Liver (tissue), 8 donors: ENCODE measurements at regions not wholly inside any gene's neighbourhood (a gene's known extent, or its start where the extent isn't known, plus 50 kb on each side); places are given as distances from the start of the nearest gene placed in this dataset.

Experiments
- DNase-seq: peaks from one replicate; pipeline ENCODE4 v3.0.0-alpha.2; 2017; ENCODE audit warnings: low spot score
- H3K27ac ChIP-seq, 2 donors: one replicate each; pipeline ENCODE4 v1.7.0; 2013; ENCODE audit warnings: inconsistent platforms in 2 of 2, low read length in 2 of 2, control low read depth in 1 of 2, low read depth in 1 of 2, mild to moderate bottlenecking in 1 of 2
- H3K27me3 ChIP-seq, 4 donors: one replicate each; pipeline versions ENCODE4 v1.6.1 to v1.7.0; 2013; ENCODE audit warnings: low read length in 3 of 4, inconsistent platforms in 1 of 4, mild to moderate bottlenecking in 1 of 4, moderate library complexity in 1 of 4; ENCODE audit not compliant: control insufficient read depth in 4 of 4, insufficient read depth in 4 of 4
- H3K36me3 ChIP-seq, 4 donors: one replicate each; pipeline versions ENCODE4 v1.6.1 to v1.7.0; 2013; ENCODE audit warnings: low read length in 3 of 4, mild to moderate bottlenecking in 3 of 4, low read depth in 1 of 4, moderate library complexity in 1 of 4; ENCODE audit not compliant: control insufficient read depth in 4 of 4, insufficient read depth in 3 of 4
- H3K4me1 ChIP-seq, 4 donors: one replicate each; pipeline versions ENCODE4 v1.6.1 to v1.7.0; 2013; ENCODE audit warnings: low read length in 3 of 4, mild to moderate bottlenecking in 3 of 4, moderate library complexity in 1 of 4; ENCODE audit not compliant: control insufficient read depth in 4 of 4, insufficient read depth in 4 of 4
- H3K4me3 ChIP-seq, 3 donors: one replicate each; pipeline versions ENCODE4 v1.6.1 to v1.7.0; 2013; ENCODE audit warnings: low read length in 3 of 3, control low read depth in 1 of 3, low read depth in 1 of 3, mild to moderate bottlenecking in 1 of 3
- H3K9ac ChIP-seq, 2 donors: one replicate each; pipeline ENCODE4 v1.7.0; 2013; ENCODE audit warnings: low read length in 2 of 2, mild to moderate bottlenecking in 2 of 2, moderate library complexity in 2 of 2, control low read depth in 1 of 2, low read depth in 1 of 2
- H3K9me3 ChIP-seq, 4 donors: one replicate each; pipeline versions ENCODE4 v1.6.1 to v1.7.0; 2013; ENCODE audit warnings: low read length in 3 of 4; ENCODE audit not compliant: control insufficient read depth in 4 of 4
- ATF3 ChIP-seq: IDR thresholded peaks from 2 replicates; pipeline ENCODE4 v1.6.1; 2016; ENCODE audit warnings: antibody characterized with exemption
- EGR1 ChIP-seq, 2 donors: IDR thresholded peaks; 2 replicates each; pipeline ENCODE4 v1.6.1; 2016 to 2018; ENCODE audit warnings: antibody characterized with exemption in 2 of 2, low read depth in 2 of 2
- FOXA1 ChIP-seq: IDR thresholded peaks from 2 replicates; pipeline ENCODE4 v1.6.1; 2016; ENCODE audit warnings: antibody characterized with exemption
- FOXA2 ChIP-seq: IDR thresholded peaks from 2 replicates; pipeline ENCODE4 v1.6.1; 2016; ENCODE audit warnings: antibody characterized with exemption
- GABPA ChIP-seq, 2 donors: IDR thresholded peaks in 1 of 2; conservative IDR thresholded peaks in 1 of 2; 2 replicates each; pipeline ENCODE4 v1.6.1; 2016; ENCODE audit warnings: antibody characterized with exemption in 2 of 2, mild to moderate bottlenecking in 1 of 2, moderate library complexity in 1 of 2
- HNF4A ChIP-seq, 2 donors: conservative IDR thresholded peaks; 2 replicates each; pipeline ENCODE4 v1.6.1; 2016; ENCODE audit warnings: antibody characterized with exemption in 2 of 2, mild to moderate bottlenecking in 2 of 2
- HNF4G ChIP-seq: IDR thresholded peaks from 2 replicates; pipeline ENCODE4 v1.6.1; 2016; ENCODE audit warnings: antibody characterized with exemption
- JUND ChIP-seq, 2 donors: IDR thresholded peaks; 2 replicates each; pipeline ENCODE4 v1.6.1; 2016; ENCODE audit warnings: antibody characterized with exemption in 2 of 2
- MAX ChIP-seq: IDR thresholded peaks from 2 replicates; pipeline ENCODE4 v1.6.1; 2016; ENCODE audit warnings: antibody characterized with exemption
- NR2F2 ChIP-seq: IDR thresholded peaks from 2 replicates; pipeline ENCODE4 v1.6.1; 2016; ENCODE audit warnings: antibody characterized with exemption
- RAD21 ChIP-seq, 2 donors: IDR thresholded peaks; 2 replicates each; pipeline ENCODE4 v1.6.1; 2016; ENCODE audit warnings: antibody characterized with exemption in 2 of 2, mild to moderate bottlenecking in 2 of 2
- REST ChIP-seq: IDR thresholded peaks from 2 replicates; pipeline ENCODE4 v1.6.1; 2016; ENCODE audit warnings: antibody characterized with exemption, mild to moderate bottlenecking
- RXRA ChIP-seq, 2 donors: IDR thresholded peaks; 2 replicates each; pipeline ENCODE4 v1.6.1; 2017 to 2018; ENCODE audit warnings: antibody characterized with exemption in 2 of 2, mild to moderate bottlenecking in 1 of 2
- SP1 ChIP-seq: IDR thresholded peaks from 2 replicates; pipeline ENCODE4 v1.6.1; 2018; ENCODE audit warnings: antibody characterized with exemption, mild to moderate bottlenecking
- TAF1 ChIP-seq: conservative IDR thresholded peaks from 2 replicates; pipeline ENCODE4 v1.6.1; 2016; ENCODE audit warnings: antibody characterized with exemption, mild to moderate bottlenecking
- YY1 ChIP-seq: IDR thresholded peaks from 2 replicates; pipeline ENCODE4 v1.6.1; 2016; ENCODE audit warnings: antibody characterized with exemption, mild to moderate bottlenecking
- ZBTB33 ChIP-seq: IDR thresholded peaks from 2 replicates; pipeline ENCODE4 v1.6.1; 2016; ENCODE audit warnings: antibody characterized with exemption
- WGBS: extraction: QIAGEN DNeasy Blood & Tissue Kit; methylation state at CpG from one replicate; pipeline ENCODE4 v1.1.7; 2013; 5-methylcytosine and 5-hydroxymethylcytosine counted together
- TF ChIP-seq, protein P1 (sequence below): fragments of 150-350 bp; IDR thresholded peaks from 2 replicates; pipeline ENCODE4 v1.5.1; 2017; ENCODE audit warnings: improper control_type of control experiment, low read depth, low read length; ENCODE audit not compliant: missing input control
- donor health status: healthy.
- donor health status: healthy.
- donor health status: healthy.
- donor health status: healthy.
- donor health status: healthy.

DNA sequence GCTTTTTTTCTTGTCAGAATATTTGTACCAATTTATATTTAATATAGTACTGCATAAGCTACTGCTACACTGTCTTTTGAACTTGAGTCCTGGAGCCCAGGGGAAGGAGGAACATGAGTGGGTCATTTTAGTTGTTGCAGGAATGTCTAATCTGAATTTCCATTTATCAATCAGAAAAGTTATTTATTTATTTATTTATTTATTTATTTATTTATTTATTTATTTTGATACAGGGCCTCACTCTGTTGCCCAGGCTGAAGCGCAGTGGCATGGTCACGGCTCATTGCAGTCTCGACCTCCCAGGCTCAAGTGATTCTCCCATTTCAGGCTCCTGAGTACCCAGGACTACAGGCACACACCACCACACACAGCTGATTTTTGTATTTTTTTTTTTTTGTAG is 712.6 kb downstream of the NR2F1-AS1 start:
- no peak for DNase-seq
- Histone ChIP-seq H3K4me1 (no peaks in the 10 kb centered on the region), H3K27me3 (no peaks in the 10 kb centered on the region), H3K36me3 (no peaks in the 10 kb centered on the region), H3K9ac (no peak overlapping the region), H3K9me3 (no peaks in the 10 kb centered on the region), H3K4me3 (no peak overlapping the region), H3K27ac (no peak overlapping the region)
- TF ChIP-seq MAX (no peak), EGR1 (IDR thresholded peaks at IDR 0.05; ENCODE audit: low read depth in 2 of 2) (no peak), RAD21 (IDR thresholded peaks at IDR 0.05) (no peak), HNF4A (conservative IDR thresholded peaks at IDR 0.05) (no peak), RXRA (IDR thresholded peaks at IDR 0.05) (no peak), FOXA1 (no peak), NR2F2 (no peak), GABPA (IDR thresholded peaks at IDR 0.05 in 1 of 2, conservative IDR thresholded peaks at IDR 0.05 in 1 of 2) (no peak), YY1 (no peak), FOXA2 (no peak)
- WGBS: 98% methylated on average over 3 of the region's 3 CpGs

DNA sequence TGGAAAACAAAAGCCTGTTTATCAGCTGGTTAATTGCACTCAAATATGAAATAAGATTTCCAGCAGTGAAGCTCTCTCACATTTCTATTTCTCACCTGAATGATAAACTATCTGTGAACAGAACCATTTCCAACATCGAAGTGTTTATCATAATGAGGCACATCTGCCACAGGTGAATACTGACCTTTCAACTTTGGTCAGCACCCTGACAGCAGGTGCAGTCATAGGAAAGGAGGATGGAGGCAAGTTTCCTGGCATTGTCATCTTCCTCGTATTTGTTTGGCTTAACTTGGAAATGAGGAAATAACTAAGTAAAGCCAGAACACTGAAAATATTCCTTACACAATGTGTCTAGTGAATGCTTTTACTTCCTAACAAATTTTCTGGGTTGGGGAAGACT is 716.4 kb downstream of the NR2F1-AS1 start:
- no peaks in the 10 kb centered on the region for H3K36me3 ChIP-seq
- H3K27ac ChIP-seq: no peak overlapping the region
- H3K27me3 ChIP-seq: no peaks in the 10 kb centered on the region
- H3K9ac ChIP-seq: no peak overlapping the region
- TF ChIP-seq FOXA1: no peak
- no peak for TF ChIP-seq GABPA (IDR thresholded peaks at IDR 0.05 in 1 of 2, conservative IDR thresholded peaks at IDR 0.05 in 1 of 2)
- no peak for TF ChIP-seq EGR1 (IDR thresholded peaks at IDR 0.05; ENCODE audit: low read depth in 2 of 2)
- H3K4me1 ChIP-seq: no peaks in the 10 kb centered on the region
- DNase-seq: no peak
- H3K4me3 ChIP-seq: no peak overlapping the region
- no peaks in the 10 kb centered on the region for H3K9me3 ChIP-seq
- 47% methylated on average over 2 of the region's 2 CpGs for WGBS

GRCh38 chr5:92863666-92864065 is 717.4 kb downstream of the NR2F1-AS1 start:
- Histone ChIP-seq H3K36me3 (no peaks in the 10 kb centered on the region), H3K9me3 (no peaks in the 10 kb centered on the region), H3K4me1 (no peaks in the 10 kb centered on the region), H3K4me3 (no peak overlapping the region), H3K9ac (no peak overlapping the region), H3K27me3 (no peaks in the 10 kb centered on the region), H3K27ac (no peak overlapping the region)
- WGBS: 82% methylated on average over 2 of the region's 2 CpGs
- no peak for DNase-seq
- TF ChIP-seq EGR1 (IDR thresholded peaks at IDR 0.05; ENCODE audit: low read depth in 2 of 2) (no peak), NR2F2 (no peak), RAD21 (IDR thresholded peaks at IDR 0.05) (no peak), RXRA (IDR thresholded peaks at IDR 0.05) (no peak), ZBTB33 (no peak), TAF1 (no peak), FOXA1 (no peak), HNF4A (conservative IDR thresholded peaks at IDR 0.05) (no peak), ATF3 (no peak), JUND (IDR thresholded peaks at IDR 0.05) (no peak), SP1 (no peak), REST (no peak), FOXA2 (no peak), MAX (no peak), HNF4G (no peak), YY1 (no peak)
- TF ChIP-seq, protein P1, sequence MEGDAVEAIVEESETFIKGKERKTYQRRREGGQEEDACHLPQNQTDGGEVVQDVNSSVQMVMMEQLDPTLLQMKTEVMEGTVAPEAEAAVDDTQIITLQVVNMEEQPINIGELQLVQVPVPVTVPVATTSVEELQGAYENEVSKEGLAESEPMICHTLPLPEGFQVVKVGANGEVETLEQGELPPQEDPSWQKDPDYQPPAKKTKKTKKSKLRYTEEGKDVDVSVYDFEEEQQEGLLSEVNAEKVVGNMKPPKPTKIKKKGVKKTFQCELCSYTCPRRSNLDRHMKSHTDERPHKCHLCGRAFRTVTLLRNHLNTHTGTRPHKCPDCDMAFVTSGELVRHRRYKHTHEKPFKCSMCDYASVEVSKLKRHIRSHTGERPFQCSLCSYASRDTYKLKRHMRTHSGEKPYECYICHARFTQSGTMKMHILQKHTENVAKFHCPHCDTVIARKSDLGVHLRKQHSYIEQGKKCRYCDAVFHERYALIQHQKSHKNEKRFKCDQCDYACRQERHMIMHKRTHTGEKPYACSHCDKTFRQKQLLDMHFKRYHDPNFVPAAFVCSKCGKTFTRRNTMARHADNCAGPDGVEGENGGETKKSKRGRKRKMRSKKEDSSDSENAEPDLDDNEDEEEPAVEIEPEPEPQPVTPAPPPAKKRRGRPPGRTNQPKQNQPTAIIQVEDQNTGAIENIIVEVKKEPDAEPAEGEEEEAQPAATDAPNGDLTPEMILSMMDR: no peak
